HEK293 (cell line): ENCODE measurements at regions not wholly inside any gene's neighbourhood (a gene's known extent, or its start where the extent isn't known, plus 50 kb on each side); places are given as distances from the start of the nearest gene placed in this dataset.

ENCODE experiments used
- CTCF ChIA-PET: fragments of 350-600 bp; formaldehyde crosslinking; extraction: SDS; loops from one replicate; lab custom pipeline; 2021; ENCODE audit warnings: antibody characterized with exemption; lab: Yijun Ruan, JAX
- POLR2A ChIA-PET: fragments of 300-600 bp; formaldehyde crosslinking; extraction: SDS; loops from one replicate; lab custom pipeline; 2020; ENCODE audit warnings: antibody characterized with exemption, inconsistent platforms; lab: Yijun Ruan, JAX
- H3K27ac ChIP-seq: fragments of 200-500 bp; sonication (Bioruptor generic); 2 replicates; pipeline ENCODE4 v1.5.1; 2014; ENCODE audit warnings: low read depth, low read length, control low read depth, inconsistent platforms; ENCODE audit errors: extremely low read depth
- H3K36me3 ChIP-seq, 2 experiments: fragments of 200-500 bp in 1 of 2; sonication (Bioruptor generic) in 1 of 2; 1 replicate in 1 of 2; 2 replicates in 1 of 2; pipeline ENCODE4 v1.5.1; 2014 to 2017; ENCODE audit warnings: inconsistent platforms in 2 of 2, low read length in 2 of 2; ENCODE audit not compliant: control insufficient read depth in 2 of 2, insufficient read depth in 1 of 2
- H3K4me1 ChIP-seq: fragments of 200-500 bp; sonication (Bioruptor generic); 2 replicates; pipeline ENCODE4 v1.5.1; 2014; ENCODE audit warnings: mild to moderate bottlenecking, low read length, inconsistent platforms; ENCODE audit not compliant: control insufficient read depth, insufficient read depth
- H3K4me3 ChIP-seq: 2 replicates; pipeline ENCODE4 v1.5.1; 2011; ENCODE audit warnings: low read depth, mild to moderate bottlenecking, control low read depth, low read length, moderate library complexity
- H3K9me3 ChIP-seq: fragments of 200-500 bp; sonication (Bioruptor generic); 2 replicates; pipeline ENCODE4 v1.5.1; 2014; ENCODE audit warnings: low read depth, low read length, inconsistent platforms; ENCODE audit not compliant: control insufficient read depth, insufficient read depth
- GFI1B ChIP-seq: fragments of 450-650 bp; formaldehyde crosslinking; IDR thresholded peaks from 2 replicates; pipeline ENCODE4 v1.5.1; 2016; ENCODE audit warnings: missing biosample characterization, missing genetic modification characterization
- KLF8 ChIP-seq: fragments of 450-650 bp; formaldehyde crosslinking; IDR thresholded peaks from 2 replicates; pipeline ENCODE4 v1.5.1; 2016; ENCODE audit warnings: missing biosample characterization, missing genetic modification characterization
- ZBTB20 ChIP-seq: fragments of 450-650 bp; formaldehyde crosslinking; IDR thresholded peaks from 2 replicates; pipeline ENCODE4 v1.5.1; 2016; ENCODE audit warnings: missing biosample characterization, missing genetic modification characterization
- ZBTB21 ChIP-seq: fragments of 450-650 bp; formaldehyde crosslinking; IDR thresholded peaks from 2 replicates; pipeline ENCODE4 v1.5.1; 2017; ENCODE audit warnings: missing biosample characterization, missing genetic modification characterization
- ZBTB48 ChIP-seq: fragments of 450-650 bp; formaldehyde crosslinking; IDR thresholded peaks from 2 replicates; pipeline ENCODE4 v1.5.1; 2016; ENCODE audit warnings: missing biosample characterization, missing genetic modification characterization
- ZNF10 ChIP-seq: fragments of 450-650 bp; formaldehyde crosslinking; IDR thresholded peaks from 2 replicates; pipeline ENCODE4 v1.5.1; 2017; ENCODE audit warnings: missing biosample characterization, missing genetic modification characterization
- ZNF112 ChIP-seq: fragments of 450-650 bp; formaldehyde crosslinking; IDR thresholded peaks from 2 replicates; pipeline ENCODE4 v1.5.0; 2017; ENCODE audit warnings: missing biosample characterization, missing genetic modification characterization
- ZNF114 ChIP-seq: fragments of 450-650 bp; formaldehyde crosslinking; IDR thresholded peaks from 2 replicates; pipeline ENCODE4 v1.5.0; 2017; ENCODE audit warnings: missing biosample characterization, missing genetic modification characterization
- ZNF175 ChIP-seq: fragments of 450-650 bp; formaldehyde crosslinking; IDR thresholded peaks from 2 replicates; pipeline ENCODE4 v1.5.1; 2016; ENCODE audit warnings: missing biosample characterization, missing genetic modification characterization
- ZNF184 ChIP-seq: fragments of 450-650 bp; IDR thresholded peaks from 2 replicates; pipeline ENCODE4 v1.5.1; 2018; ENCODE audit warnings: missing biosample characterization, mild to moderate bottlenecking, missing genetic modification characterization
- ZNF2 ChIP-seq: fragments of 450-650 bp; formaldehyde crosslinking; IDR thresholded peaks from 2 replicates; pipeline ENCODE4 v1.5.1; 2016; ENCODE audit warnings: missing biosample characterization, missing genetic modification characterization
- ZNF24 ChIP-seq: fragments of 450-650 bp; formaldehyde crosslinking; IDR thresholded peaks from 2 replicates; pipeline ENCODE4 v1.5.1; 2016; ENCODE audit warnings: missing biosample characterization, missing genetic modification characterization
- ZNF292 ChIP-seq: fragments of 450-650 bp; formaldehyde crosslinking; IDR thresholded peaks from 2 replicates; pipeline ENCODE4 v1.5.1; 2016; ENCODE audit warnings: low read depth, missing biosample characterization, missing genetic modification characterization, borderline replicate concordance
- ZNF302 ChIP-seq: fragments of 450-650 bp; formaldehyde crosslinking; IDR thresholded peaks from 2 replicates; pipeline ENCODE4 v1.5.1; 2016; ENCODE audit warnings: missing biosample characterization, missing genetic modification characterization, low read depth
- ZNF335 ChIP-seq: fragments of 450-650 bp; formaldehyde crosslinking; conservative IDR thresholded peaks from 2 replicates; pipeline ENCODE4 v1.5.1; 2016; ENCODE audit warnings: missing biosample characterization, missing genetic modification characterization
- ZNF521 ChIP-seq: fragments of 450-650 bp; formaldehyde crosslinking; IDR thresholded peaks from 2 replicates; pipeline ENCODE4 v1.5.1; 2017; ENCODE audit warnings: missing biosample characterization, mild to moderate bottlenecking, missing genetic modification characterization
- ZNF549 ChIP-seq: fragments of 450-650 bp; IDR thresholded peaks from 2 replicates; pipeline ENCODE4 v1.5.1; 2018; ENCODE audit warnings: missing biosample characterization, missing genetic modification characterization, mild to moderate bottlenecking, inconsistent platforms, moderate library complexity
- ZNF558 ChIP-seq: fragments of 450-650 bp; formaldehyde crosslinking; IDR thresholded peaks from 2 replicates; pipeline ENCODE4 v1.5.1; 2016; ENCODE audit warnings: missing biosample characterization, missing genetic modification characterization
- ZNF76 ChIP-seq: fragments of 450-650 bp; formaldehyde crosslinking; IDR thresholded peaks from 2 replicates; pipeline ENCODE4; 2016; ENCODE audit warnings: low read depth, missing biosample characterization, missing genetic modification characterization, borderline replicate concordance
- ZSCAN30 ChIP-seq: fragments of 450-650 bp; IDR thresholded peaks from 2 replicates; pipeline ENCODE4 v1.5.1; 2018; ENCODE audit warnings: missing biosample characterization, mild to moderate bottlenecking, missing genetic modification characterization, moderate library complexity
- TF ChIP-seq, protein P1 (sequence below): fragments of 450-650 bp; formaldehyde crosslinking; IDR thresholded peaks from 2 replicates; pipeline ENCODE4 v1.5.1; 2016; ENCODE audit warnings: missing biosample characterization, missing genetic modification characterization
- TF ChIP-seq, protein P2 (sequence below): fragments of 450-650 bp; formaldehyde crosslinking; IDR thresholded peaks from 2 replicates; pipeline ENCODE4 v1.5.1; 2016; ENCODE audit warnings: missing biosample characterization, missing genetic modification characterization
- TF ChIP-seq, protein P3 (sequence below): fragments of 450-650 bp; formaldehyde crosslinking; IDR thresholded peaks from 2 replicates; pipeline ENCODE4 v1.5.0; 2017; ENCODE audit warnings: missing biosample characterization, missing genetic modification characterization, borderline replicate concordance
- TF ChIP-seq, protein P4 (sequence below): fragments of 450-650 bp; formaldehyde crosslinking; IDR thresholded peaks from 2 replicates; pipeline ENCODE4 v1.5.1; 2016; ENCODE audit warnings: missing biosample characterization, missing genetic modification characterization

DNA sequence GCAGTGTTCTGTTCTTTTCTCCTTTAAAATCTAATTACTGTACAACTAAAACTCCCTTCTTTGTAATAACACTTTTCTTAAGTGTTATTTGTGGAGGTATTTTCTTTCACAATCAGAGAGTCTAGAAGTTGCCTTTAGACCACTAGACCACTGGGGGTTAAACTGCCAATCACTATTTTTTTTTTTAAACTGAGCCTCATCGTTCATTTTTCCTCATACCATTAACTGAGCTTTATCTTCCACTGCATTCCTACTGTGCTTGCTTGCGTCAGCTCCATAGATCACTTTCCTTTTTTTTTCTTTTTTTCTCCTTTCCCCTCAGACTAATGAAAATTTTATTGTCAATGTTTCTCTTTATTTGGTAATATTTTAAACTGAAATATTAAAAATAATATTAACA is 310.6 kb downstream of the PDHA2 start:
- Histone ChIP-seq H3K4me3 (no peak overlapping the region), H3K9me3 (no peaks in the 10 kb centered on the region), H3K4me1 (no peaks in the 10 kb centered on the region), H3K27ac (no peak overlapping the region), H3K36me3 (no peaks in the 10 kb centered on the region)
- CTCF ChIA-PET = no interaction called here
- POLR2A ChIA-PET = no interaction called here
- TF ChIP-seq ZNF112 (no peak), ZNF175 (tag by site-specific recombination) (no peak), ZSCAN30 (no peak), ZNF302 (no peak), ZNF114 (tag by site-specific recombination) (no peak), ZNF549 (tag by site-specific recombination) (no peak), ZNF2 (tag by site-specific recombination) (no peak), ZBTB21 (tag by site-specific recombination) (no peak), ZNF24 (tag by site-specific recombination) (no peak), ZNF76 (tag by site-specific recombination) (no peak), ZNF184 (tag by site-specific recombination) (no peak), ZNF521 (tag by site-specific recombination) (no peak), KLF8 (tag by site-specific recombination) (no peak), ZNF10 (tag by site-specific recombination) (no peak)
- TF ChIP-seq, protein P1, sequence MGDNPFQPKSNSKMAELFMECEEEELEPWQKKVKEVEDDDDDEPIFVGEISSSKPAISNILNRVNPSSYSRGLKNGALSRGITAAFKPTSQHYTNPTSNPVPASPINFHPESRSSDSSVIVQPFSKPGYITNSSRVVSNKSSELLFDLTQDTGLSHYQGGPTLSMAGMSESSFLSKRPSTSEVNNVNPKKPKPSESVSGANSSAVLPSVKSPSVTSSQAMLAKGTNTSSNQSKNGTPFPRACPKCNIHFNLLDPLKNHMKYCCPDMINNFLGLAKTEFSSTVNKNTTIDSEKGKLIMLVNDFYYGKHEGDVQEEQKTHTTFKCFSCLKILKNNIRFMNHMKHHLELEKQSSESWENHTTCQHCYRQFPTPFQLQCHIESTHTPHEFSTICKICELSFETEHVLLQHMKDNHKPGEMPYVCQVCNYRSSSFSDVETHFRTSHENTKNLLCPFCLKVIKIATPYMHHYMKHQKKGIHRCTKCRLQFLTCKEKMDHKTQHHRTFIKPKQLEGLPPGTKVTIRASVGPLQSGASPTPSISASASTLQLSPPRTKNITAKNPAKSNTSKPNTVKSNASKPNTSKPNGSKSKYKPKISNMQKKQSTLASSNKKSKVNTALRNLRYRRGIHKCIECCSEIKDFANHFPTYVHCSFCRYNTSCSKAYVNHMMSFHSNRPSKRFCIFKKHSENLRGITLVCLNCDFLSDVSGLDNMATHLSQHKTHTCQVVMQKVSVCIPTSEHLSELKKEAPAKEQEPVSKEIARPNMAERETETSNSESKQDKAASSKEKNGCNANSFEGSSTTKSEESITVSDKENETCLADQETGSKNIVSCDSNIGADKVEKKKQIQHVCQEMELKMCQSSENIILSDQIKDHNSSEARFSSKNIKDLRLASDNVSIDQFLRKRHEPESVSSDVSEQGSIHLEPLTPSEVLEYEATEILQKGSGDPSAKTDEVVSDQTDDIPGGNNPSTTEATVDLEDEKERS (tag by site-specific recombination) = no peak
- TF ChIP-seq, protein P2, sequence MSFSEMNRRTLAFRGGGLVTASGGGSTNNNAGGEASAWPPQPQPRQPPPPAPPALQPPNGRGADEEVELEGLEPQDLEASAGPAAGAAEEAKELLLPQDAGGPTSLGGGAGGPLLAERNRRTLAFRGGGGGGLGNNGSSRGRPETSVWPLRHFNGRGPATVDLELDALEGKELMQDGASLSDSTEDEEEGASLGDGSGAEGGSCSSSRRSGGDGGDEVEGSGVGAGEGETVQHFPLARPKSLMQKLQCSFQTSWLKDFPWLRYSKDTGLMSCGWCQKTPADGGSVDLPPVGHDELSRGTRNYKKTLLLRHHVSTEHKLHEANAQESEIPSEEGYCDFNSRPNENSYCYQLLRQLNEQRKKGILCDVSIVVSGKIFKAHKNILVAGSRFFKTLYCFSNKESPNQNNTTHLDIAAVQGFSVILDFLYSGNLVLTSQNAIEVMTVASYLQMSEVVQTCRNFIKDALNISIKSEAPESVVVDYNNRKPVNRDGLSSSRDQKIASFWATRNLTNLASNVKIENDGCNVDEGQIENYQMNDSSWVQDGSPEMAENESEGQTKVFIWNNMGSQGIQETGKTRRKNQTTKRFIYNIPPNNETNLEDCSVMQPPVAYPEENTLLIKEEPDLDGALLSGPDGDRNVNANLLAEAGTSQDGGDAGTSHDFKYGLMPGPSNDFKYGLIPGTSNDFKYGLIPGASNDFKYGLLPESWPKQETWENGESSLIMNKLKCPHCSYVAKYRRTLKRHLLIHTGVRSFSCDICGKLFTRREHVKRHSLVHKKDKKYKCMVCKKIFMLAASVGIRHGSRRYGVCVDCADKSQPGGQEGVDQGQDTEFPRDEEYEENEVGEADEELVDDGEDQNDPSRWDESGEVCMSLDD (tag by site-specific recombination) = no peak

DNA sequence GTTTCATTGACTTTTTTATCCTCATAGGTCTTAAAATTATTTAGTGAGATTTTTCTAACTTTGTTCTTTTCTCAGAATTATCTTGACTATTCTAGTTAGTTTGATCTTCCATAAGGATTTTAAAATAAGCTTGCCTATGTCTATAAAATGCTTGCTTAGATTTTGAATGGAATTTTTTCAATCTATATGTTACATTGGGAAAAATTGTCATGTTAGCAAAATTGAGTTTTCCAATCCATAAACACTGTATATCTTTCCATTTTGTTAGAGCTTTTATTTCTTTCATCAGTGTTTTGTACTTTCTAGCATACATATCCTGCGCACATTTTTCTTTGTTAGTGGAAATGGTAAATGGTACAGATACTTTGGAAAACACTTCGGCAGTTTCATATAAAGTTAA is 312.9 kb downstream of the PDHA2 start:
- CTCF ChIA-PET = no interaction called here
- POLR2A ChIA-PET = no interaction called here
- Histone ChIP-seq H3K9me3 (no peaks in the 10 kb centered on the region), H3K36me3 (no peaks in the 10 kb centered on the region), H3K4me1 (no peaks in the 10 kb centered on the region), H3K27ac (no peak overlapping the region), H3K4me3 (no peak overlapping the region)
- TF ChIP-seq, protein P3, sequence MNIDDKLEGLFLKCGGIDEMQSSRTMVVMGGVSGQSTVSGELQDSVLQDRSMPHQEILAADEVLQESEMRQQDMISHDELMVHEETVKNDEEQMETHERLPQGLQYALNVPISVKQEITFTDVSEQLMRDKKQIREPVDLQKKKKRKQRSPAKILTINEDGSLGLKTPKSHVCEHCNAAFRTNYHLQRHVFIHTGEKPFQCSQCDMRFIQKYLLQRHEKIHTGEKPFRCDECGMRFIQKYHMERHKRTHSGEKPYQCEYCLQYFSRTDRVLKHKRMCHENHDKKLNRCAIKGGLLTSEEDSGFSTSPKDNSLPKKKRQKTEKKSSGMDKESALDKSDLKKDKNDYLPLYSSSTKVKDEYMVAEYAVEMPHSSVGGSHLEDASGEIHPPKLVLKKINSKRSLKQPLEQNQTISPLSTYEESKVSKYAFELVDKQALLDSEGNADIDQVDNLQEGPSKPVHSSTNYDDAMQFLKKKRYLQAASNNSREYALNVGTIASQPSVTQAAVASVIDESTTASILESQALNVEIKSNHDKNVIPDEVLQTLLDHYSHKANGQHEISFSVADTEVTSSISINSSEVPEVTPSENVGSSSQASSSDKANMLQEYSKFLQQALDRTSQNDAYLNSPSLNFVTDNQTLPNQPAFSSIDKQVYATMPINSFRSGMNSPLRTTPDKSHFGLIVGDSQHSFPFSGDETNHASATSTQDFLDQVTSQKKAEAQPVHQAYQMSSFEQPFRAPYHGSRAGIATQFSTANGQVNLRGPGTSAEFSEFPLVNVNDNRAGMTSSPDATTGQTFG (tag by site-specific recombination) = no peak
- TF ChIP-seq ZBTB48 (tag by site-specific recombination) (no peak), ZNF558 (tag by site-specific recombination) (no peak), ZBTB20 (tag by site-specific recombination) (no peak), ZNF292 (no peak), ZNF335 (tag by site-specific recombination) (no peak), GFI1B (tag by site-specific recombination) (no peak)
- TF ChIP-seq, protein P4, sequence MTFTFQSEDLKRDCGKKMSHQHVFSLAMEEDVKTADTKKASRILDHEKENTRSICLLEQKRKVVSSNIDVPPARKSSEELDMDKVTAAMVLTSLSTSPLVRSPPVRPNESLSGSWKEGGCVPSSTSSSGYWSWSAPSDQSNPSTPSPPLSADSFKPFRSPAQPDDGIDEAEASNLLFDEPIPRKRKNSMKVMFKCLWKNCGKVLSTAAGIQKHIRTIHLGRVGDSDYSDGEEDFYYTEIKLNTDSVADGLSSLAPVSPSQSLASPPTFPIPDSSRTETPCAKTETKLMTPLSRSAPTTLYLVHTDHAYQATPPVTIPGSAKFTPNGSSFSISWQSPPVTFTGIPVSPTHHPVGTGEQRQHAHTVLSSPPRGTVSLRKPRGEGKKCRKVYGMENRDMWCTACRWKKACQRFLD = no peak
